Posterior vena cava (tissue), 2 donors: ENCODE measurements at regions not wholly inside any gene's neighbourhood (a gene's known extent, or its start where the extent isn't known, plus 50 kb on each side); places are given as distances from the start of the nearest gene placed in this dataset.
"Not testable (repeated sequence)": the region's sequence is repeated elsewhere in the genome, so short reads cannot be mapped to it uniquely, and the experiment has no call there.

Experiments used
- DNase-seq: peaks from one replicate; pipeline ENCODE4 v3.0.0-alpha.2; 2020; ENCODE audit warnings: low spot score
- intact Hi-C, 2 donors: fragments of 100-400 bp; cut with DNase I; formaldehyde crosslinking; loops; one replicate each; pipeline versions ENCODE4 v1.14.1 to v1.14.2; 2022 to 2023
- donor health status: DM: yes; HTN: yes; CAD: no.
- donor health status: DM: yes; HTN: yes; CAD: no.

DNA sequence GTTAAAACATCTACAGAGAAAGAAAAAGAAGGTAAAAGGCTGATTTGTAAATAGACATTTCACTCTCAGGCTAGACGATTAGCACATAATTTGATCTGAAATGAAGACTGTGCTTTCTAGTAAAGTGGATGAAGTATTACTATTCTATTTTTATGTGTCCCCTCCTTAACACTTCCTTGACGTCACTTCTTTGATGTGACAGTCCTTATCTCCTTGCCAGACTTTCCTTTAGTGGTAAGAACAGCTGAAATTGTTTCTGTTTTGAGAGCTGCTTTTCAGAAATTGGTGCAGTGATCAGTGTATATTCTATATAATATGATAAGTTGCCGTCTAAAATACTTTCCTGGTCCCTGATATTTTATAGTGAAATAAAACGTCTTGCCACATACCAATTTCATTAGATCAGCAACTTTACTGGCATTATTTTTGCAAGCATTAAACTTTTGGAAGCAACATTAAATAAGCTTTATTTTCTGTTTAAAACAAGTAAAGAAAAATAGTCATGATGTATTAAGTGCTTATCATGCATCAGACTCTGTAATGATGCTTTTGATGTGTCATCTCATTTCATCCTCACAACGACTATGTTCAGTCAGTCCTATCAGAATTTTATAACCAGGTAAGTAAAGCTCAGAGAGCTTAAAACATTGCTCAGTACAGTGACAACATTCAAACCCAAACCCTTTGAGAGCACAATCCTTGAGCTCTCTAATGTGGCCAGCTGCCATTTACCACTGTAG lies 210.3 kb upstream of the PCDH9 start:
- intact Hi-C loops: no loop called here
- no peak for DNase-seq

DNA sequence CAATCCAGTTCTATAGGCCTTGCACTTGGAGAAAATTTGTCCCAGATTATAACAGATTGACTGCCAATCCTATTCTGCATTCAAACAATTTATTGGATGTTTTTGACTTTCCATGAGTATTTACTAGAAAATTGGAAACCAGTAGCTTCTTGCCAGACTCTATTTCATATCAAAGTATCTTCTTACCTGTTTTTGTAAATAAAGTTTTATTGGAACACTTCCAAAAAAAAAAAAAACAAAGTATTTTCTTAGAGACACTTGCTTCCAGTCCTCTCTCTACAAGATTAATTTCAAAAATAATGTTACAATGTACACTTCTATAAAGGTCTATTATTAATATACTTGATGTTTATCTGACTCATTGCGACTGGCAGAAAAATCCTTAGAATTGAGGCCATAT lies 209.2 kb upstream of the PCDH9 start:
- intact Hi-C loops: no loop called here
- no peak for DNase-seq

DNA sequence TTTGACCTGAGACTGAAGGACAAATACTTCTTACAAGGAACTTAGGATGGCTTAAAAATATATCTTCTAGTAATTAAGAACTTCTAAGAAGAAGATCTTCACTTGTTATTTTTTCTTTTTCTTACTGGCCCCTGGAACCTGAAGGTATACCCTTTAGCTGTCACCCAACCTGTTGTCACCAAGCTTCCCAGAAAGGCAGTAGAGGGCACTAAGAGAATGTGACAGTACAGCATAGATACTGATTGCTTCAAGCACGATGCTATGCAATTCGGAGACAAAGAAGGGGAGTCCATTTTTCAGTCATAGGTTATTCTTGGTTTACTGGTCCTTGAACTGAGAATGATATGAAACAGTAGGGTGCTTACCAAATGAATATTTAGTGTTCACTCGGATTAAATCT lies 208.3 kb upstream of the PCDH9 start:
- intact Hi-C loops: no loop called here
- DNase-seq: no peak

DNA sequence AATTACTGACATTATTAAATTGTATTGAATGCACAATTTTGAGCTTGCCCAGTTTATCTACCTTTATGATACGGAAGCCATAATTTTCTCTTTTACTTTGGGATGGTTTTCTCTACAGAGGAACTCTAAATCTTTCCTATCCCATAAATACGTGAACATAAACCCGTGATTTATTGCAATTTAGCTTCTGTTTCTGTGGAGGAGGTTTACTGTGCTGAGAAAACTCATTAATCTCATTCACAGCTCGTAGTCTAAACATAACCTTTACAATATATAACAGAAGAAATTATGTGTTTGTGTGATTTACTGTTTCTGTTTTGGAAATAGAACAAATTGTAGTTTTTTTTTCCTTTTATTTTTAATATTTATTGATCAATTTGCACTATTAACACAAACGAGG lies 207.1 kb upstream of the PCDH9 start:
- intact Hi-C loops: no loop called here
- no peak for DNase-seq

DNA sequence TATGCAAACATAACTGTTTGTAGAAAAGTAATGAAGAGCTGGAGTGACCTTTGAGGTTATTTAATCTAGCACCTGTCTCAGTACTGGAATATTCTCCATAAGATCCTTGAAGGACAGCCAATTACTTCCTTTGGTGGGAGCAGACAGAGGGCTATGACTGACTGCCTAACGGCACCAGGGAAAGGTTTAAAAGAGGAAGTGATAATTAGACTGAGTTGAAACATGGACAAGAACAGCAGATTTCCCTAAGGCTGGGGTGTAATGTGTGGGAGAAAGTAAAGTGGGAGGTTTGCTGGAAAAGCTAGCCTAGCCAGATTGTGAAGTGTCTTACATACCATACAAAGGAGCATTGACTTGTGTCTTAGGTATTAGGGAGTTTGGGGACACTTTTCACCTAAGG lies 191.3 kb upstream of the PCDH9 start:
- DNase-seq: no peak
- intact Hi-C loops: no loop called here

DNA sequence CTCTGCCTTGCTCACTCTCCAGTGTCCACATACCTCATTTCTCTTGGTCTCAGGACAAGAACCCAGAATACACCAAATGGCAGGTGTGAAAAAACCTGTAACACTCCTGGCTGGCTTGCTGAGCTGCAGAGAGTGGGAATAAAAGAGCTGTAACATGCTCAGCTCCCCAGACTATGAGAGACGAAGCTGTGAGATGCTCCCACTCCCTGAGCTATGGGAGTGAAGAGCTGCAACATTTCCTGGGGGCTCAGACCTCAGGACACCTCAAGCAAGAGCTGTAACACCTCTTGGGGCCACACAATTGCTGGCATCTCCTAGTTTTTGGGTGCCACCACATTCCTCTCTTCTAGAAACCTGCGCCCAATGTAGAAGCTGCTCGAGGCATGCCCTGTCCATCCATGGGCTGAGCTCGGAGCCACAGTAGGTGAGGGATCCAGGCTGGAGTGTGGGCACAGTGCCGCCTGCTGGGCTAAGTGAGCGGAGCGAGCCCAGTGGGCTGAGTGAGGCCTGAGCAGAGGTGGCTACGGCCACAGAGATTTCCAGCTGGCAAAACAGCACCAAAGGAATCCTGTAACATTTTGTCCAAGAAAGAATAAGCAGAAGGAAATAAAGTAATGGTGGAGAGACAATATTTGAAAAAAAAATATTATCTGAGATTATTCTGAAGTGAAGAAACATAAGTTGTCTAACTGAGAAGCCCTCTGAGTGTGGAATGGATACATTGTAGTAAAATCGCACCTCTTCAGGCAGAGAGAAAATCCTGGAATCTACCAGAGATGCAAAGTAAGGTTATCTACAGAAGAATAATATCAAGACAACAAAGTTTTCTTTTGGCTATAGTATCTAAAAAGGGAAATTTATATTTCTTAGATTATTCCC lies 186.2 kb upstream of the PCDH9 start:
- DNase-seq: no peak
- intact Hi-C loops: no loop called here

DNA sequence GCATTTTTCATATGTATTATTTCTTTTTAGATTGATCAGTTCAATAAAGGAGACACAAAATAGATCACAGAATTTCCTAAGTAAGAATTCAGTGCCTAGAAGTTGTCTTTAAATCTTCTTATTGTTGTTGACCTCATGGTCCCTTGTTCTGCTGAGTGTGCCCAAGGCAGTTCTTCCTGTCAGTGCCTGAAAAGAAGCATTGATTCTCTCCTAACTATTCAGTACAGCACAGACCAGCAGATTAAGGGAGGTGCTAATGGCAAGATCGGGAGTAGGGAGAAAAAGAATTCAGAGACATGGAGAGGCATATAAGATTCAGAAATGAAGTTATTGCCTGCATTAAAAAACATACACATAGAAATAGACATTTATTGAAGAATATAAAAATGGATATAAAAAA lies 180.5 kb upstream of the PCDH9 start:
- intact Hi-C loops: no loop called here
- no peak for DNase-seq

DNA sequence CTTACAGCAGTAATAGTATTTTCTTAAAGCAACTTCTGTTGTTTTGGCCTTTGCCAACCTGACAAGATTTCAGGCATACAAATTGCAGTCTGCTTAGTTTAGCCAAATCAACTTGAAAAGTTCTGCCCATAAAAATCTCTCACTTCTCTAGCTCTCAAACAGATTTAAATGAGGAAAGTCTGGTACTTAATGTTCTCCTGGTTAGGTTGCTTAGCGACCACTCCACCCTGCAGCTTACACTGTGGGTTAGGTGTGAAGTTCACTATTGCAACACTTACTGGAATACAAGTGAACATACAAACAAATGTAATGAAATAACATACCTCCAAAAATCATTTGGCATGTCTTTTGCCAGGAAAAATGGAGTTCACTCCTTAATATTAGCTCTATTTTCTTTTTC lies 178.7 kb upstream of the PCDH9 start:
- no peak for DNase-seq
- intact Hi-C loops: no loop called here

DNA sequence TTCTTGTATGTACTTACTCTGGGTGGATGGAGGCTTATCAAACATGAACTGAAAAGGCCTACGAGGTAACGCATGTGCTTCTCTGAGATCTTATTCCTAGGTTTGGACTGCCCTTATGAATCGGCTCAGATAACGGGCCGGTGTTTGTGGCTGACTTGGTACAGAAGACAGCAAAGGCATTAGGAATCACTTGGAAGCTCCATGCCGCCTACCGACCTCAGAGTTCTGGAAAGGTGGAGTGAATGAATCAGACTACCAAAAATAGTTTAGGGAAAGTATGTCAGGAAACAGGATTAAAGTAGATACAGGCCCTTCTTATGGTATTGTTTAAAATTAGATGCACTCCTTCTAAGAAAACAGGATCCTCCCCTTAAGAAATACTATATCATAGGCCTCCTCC lies 172.4 kb upstream of the PCDH9 start:
- no peak for DNase-seq
- intact Hi-C loops: no loop called here

DNA sequence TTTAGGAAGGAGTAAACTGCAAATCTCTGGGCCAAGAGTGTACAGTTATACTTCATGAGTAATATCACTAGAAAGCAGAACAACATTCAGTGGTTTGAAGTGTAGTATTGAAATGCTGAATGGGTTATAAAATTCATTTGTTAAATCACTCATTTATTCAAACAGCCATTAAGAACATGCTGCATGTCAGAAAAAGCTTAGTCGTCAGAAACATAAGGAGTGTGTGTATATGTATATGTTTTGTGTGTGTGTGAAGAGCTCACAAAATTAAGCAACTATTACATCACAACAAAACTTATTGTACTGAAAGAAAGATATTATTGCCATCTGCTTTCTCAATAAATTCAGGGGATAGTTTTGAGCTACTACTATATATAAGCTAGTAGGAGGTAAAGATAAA lies 165.4 kb upstream of the PCDH9 start:
- intact Hi-C loops: no loop called here
- no peak for DNase-seq

DNA sequence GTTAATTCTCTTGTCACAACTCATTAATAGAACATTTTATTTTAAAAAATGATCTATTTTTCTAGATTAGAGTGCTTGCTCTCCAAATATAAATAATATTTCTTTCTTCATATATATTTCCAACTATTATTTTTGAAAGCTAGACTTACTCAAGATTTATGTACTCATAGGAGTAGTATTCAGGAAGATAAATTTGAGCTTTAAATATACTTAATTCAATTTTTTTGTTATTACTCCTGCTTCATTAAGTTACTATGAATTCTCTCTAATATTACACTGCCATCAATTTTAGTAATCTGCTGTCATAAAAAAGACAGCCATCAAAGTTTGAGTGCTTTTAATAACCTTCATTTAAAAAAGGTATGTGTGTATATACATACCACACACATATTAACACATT lies 161.9 kb upstream of the PCDH9 start:
- intact Hi-C loops: no loop called here
- DNase-seq: no peak

DNA sequence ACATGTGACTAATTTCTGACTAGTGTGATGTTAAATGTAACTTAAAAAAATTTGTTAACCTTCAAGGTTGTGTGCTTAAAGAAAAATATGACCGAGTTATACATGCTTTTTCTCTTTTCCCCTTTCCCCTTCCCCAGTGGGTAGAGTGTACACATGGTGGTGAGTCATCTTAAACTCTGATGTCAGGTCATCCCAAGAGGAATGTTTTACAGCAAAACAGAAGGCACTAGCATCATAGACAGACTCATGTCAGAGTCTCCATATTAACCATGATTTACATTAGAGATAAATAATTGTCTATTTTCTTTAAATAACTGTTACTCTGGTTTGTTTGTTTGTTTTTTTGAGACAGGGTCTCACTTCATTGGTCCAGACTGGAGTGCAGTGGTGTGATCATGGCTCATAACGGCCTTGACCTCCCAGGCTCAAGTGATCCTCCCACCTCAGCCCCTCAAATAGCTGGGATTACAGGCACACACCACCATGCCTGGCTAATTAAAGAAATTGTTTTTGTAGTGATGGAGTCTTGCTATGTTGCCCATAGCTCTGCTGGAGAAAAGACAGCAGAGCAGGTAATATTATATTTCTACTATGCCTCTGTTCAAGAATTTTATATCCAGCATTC lies 160.4 kb upstream of the PCDH9 start:
- DNase-seq: no peak

DNA sequence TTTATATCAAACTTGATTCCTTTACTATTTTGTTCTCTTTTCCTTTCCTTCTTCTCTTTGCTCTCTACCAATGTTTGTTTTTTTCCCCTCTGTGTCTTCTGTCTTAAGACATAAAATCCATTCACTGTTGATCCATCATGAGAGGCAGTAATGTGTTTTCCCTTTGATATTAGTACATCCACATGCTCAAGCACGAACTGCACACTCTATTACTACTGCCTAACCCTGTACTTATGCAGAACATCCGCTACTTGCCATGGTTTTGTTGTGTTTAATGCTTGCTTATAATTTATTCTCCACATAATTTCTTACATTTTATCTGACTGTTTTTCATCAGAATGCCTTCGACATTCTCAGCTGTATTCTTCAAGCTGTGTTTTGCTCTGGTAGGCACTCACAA lies 159.0 kb upstream of the PCDH9 start:
- intact Hi-C loops: no loop called here
- no peak for DNase-seq

More for the DNA sequence above, 160.4 kb upstream of the PCDH9 start:
- intact Hi-C loops: no loop called here

DNA sequence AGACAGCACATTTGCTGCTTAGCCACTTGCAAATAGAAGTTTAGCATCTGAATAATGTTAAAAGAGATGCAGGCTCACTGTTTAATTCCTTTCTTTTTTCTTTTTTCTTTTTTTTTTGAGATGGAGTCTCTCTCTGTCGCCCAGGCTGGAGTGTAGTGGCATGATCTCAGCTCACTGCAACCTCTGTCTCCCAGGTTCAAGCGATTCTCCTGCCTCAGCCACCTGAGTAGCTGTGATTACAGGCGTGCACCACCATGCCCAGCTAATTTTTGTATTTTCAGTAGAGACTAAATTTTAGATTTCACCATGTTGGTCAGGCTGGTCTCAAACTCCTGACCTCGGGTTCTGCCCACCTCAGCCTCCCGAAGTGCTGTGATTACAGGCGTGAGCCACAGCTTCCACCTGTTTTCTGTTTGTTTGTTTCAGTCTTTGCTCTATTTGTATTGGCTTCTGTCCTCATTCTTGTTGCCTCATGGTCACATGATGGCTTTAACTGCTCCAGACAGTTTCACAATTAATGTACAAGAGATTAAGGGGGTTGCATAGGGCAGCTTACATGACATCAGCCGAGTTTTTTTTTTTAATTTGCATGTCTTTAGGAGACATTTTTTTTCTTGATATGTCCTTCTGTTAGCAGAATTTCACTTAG lies 153.1 kb upstream of the PCDH9 start:
- intact Hi-C loops, DNase-seq: not testable (repeated sequence)

DNA sequence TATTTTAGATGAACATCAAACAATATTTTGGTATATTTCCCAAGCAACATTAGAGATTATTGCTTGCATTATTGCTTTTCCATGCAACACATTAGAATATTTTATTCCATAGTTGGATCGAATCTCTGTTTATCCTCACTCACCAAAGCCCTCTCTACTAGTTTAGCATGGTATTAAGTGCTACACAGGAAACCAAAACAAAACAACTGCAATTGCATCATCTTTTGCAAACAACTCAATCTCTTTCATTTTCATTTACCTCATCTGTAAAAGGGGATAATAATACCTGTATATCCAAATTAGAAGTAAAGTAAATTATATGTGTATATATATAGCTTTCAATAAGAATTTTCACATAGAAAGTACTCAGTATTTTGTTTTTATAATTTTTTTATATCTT lies 147.8 kb upstream of the PCDH9 start:
- DNase-seq: no peak
- intact Hi-C loops: no loop called here

DNA sequence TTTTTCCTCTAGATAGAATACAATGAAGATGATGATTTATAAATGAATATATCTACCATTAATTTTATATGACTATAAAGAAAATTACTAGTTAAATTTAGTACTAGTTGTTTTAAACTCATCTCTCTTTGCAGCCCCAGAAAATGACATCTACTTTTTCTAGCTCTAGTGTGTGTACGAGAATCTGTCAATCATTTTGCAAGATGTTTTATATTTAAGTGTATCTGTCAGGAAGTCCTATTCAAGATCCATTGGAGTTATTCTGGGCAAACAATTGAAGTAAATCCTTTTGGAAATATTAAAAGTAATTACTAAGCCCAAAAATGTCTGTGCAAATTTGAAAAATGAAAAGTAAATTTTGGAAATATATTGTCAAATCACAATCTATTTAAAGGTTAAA lies 144.3 kb upstream of the PCDH9 start:
- DNase-seq: no peak
- intact Hi-C loops: no loop called here

DNA sequence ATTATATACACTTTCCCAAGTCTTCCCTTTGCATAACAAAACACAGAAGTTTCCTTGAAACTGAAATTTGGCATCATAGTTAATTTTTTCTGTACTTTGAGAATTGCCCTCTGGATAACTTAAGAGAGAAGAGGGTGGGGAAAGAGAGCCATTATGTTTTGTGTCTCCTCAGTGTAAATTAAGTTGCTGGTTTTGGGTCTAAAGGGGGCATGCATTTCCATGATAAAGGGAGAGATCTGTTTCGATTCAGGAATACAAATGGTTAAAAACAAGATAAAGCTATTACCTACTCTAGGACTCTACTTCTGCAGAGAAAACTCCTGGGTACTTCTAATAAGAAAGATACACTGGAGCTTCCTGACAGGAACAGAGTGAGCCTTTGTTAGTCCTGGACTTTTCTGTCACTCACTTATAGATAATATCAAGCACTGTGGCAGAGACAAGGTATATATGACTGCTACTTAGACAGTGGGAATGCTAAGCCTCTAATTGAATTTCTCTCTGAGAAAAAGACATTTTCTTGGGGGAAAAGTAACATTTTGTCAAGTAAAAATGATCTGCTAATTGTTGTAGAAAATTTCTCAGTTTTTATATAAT lies 142.8 kb upstream of the PCDH9 start:
- no peak for DNase-seq
- intact Hi-C loops: no loop called here

DNA sequence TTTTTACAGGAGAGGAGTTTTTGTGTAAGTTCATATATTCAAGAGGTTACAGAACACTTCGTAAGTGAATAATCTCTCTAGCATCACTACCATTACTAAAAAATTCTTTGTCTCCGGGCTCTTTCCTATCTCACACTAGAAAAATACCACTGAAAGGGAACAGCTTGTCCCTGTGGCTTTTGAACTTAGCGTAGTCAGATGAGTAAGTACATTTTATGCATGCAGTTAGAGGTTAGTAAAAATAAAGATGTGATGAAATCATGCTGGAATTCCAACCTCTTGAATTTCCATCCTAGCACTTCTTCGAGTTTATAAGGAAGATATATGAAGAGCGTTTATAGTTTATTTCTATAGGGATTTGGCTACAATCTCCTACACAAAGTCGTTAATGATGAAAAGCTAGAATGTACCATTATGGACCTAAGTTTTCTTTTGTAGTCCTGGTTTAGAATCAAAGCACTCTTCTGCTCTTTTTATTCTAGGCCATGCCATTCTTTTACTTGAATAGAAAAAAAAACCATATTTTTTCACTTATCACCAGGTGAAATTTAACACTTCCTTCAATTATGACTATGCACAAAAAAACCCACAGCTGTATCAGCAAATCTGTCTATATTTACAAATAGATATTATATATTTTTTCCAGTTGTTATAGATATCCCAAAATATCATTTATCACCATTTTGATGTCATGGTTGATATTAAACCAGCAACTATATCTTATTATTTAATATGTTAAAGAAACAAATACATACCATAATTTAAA lies 139.9 kb upstream of the PCDH9 start:
- DNase-seq: no peak
- intact Hi-C loops: no loop called here

DNA sequence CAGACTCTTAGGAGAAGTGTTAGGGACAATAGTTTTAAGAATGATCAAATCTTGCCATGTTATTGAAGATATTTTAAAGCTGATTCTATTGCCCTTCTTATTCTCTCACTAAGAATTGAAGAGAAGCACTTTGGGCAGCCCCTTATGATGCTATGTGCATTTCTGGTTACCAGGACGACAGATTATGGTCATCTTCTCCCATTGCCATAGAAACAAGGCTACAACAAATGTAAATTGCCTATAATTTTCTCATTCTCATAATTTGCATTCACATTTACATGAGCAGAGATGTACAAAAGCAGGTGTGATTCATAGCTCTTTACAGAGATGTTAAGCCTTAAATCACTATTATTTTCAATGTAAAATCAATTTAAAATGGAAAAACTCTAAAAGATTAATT lies 137.3 kb upstream of the PCDH9 start:
- intact Hi-C loops: no loop called here
- no peak for DNase-seq
